GM19395 (cell line): ENCODE measurements at regions not wholly inside any gene's neighbourhood (a gene's known extent, or its start where the extent isn't known, plus 50 kb on each side); places are given as distances from the start of the nearest gene placed in this dataset.
"Not testable (repeated sequence)": the region's sequence is repeated elsewhere in the genome, so short reads cannot be mapped to it uniquely, and the experiment has no call there.

Source experiments
- ATAC-seq: cut with Tn5 transposase; IDR thresholded peaks from one replicate; pipeline ENCODE4 v1.9.1; 2021; ENCODE audit warnings: mild to moderate bottlenecking, moderate library complexity; ENCODE audit not compliant: unreplicated experiment

- no peak for ATAC-seq
These were observed 332.7 kb upstream of the MAGI2 start for GRCh38 chr7:79786187-79786586.

GRCh38 chr7:79785556-79785955 is 332.1 kb upstream of the MAGI2 start:
- ATAC-seq = no peak

- ATAC-seq = no peak
These were observed 329.4 kb upstream of the MAGI2 start for GRCh38 chr7:79782906-79783305.

- ATAC-seq = no peak
These were observed 328.8 kb upstream of the MAGI2 start for GRCh38 chr7:79782256-79782655.

GRCh38 chr7:79781716-79782115 is 328.2 kb upstream of the MAGI2 start:
- no peak for ATAC-seq

GRCh38 chr7:79778786-79779770 is 325.6 kb upstream of the MAGI2 start:
- ATAC-seq = no peak

- ATAC-seq = no peak
These were observed 322.4 kb upstream of the MAGI2 start for GRCh38 chr7:79775911-79776310.

- no peak for ATAC-seq
These were observed 320.7 kb upstream of the MAGI2 start for GRCh38 chr7:79774150-79774549.

- ATAC-seq = no peak
These were observed 317.5 kb upstream of the MAGI2 start for GRCh38 chr7:79770970-79771369.

GRCh38 chr7:79770063-79770462 is 316.6 kb upstream of the MAGI2 start:
- ATAC-seq = no peak

GRCh38 chr7:79767876-79768560 is 314.6 kb upstream of the MAGI2 start:
- ATAC-seq = not testable (repeated sequence)

- ATAC-seq = not testable (repeated sequence)
These were observed 313.7 kb upstream of the MAGI2 start for GRCh38 chr7:79767192-79767591.

GRCh38 chr7:79761876-79762429 is 308.5 kb upstream of the MAGI2 start:
- no peak for ATAC-seq

GRCh38 chr7:79750941-79751340 is 297.5 kb upstream of the MAGI2 start:
- ATAC-seq = not testable (repeated sequence)

GRCh38 chr7:79749856-79750255 is 296.4 kb upstream of the MAGI2 start:
- no peak for ATAC-seq

- ATAC-seq = no peak
These were observed 288.2 kb upstream of the MAGI2 start for GRCh38 chr7:79741684-79742083.

- ATAC-seq = no peak
These were observed 286.6 kb upstream of the MAGI2 start for GRCh38 chr7:79740076-79740475.

GRCh38 chr7:79739036-79739709 is 285.7 kb upstream of the MAGI2 start:
- not testable (repeated sequence) for ATAC-seq

- no peak for ATAC-seq
These were observed 283.0 kb upstream of the MAGI2 start for GRCh38 chr7:79736418-79736817.

GRCh38 chr7:79735012-79735411 is 281.5 kb upstream of the MAGI2 start:
- ATAC-seq = no peak

- ATAC-seq = no peak
These were observed 280.7 kb upstream of the MAGI2 start for GRCh38 chr7:79734181-79734580.
